PC-9 (cell line): ENCODE measurements at regions not wholly inside any gene's neighbourhood (a gene's known extent, or its start where the extent isn't known, plus 50 kb on each side); places are given as distances from the start of the nearest gene placed in this dataset.

Source experiments
- BruUV-seq: library from RNA; stranded (reverse); fragments of 400-500 nt; replicated peaks from 2 replicates; lab custom pipeline; 2021; lab: Mats Ljungman, UMichigan
- CTCF ChIA-PET: fragments of 300-600 bp; sonication (Branson Sonifier 250); formaldehyde crosslinking; loops from one replicate; lab custom pipeline; 2022; ENCODE audit warnings: antibody characterized with exemption; lab: Charles Lee
- POLR2A ChIA-PET: fragments of 300-600 bp; sonication (Branson Sonifier 250); formaldehyde crosslinking; loops from one replicate; lab custom pipeline; 2022; ENCODE audit warnings: antibody characterized with exemption; ENCODE audit not compliant: unreplicated experiment; lab: Charles Lee
- DNase-seq, 2 experiments: peaks; one replicate each; pipeline versions ENCODE4 v3.0.0 to v3.0.0-alpha.2; 2015 to 2022; ENCODE audit warnings: mixed read lengths in 1 of 2
- H2AFZ ChIP-seq: fragments of 200-600 bp; sonication (generic); 2 replicates; pipeline ENCODE4 v1.8.1; 2017; ENCODE audit warnings: antibody characterized with exemption
- H3F3A ChIP-seq: fragments of 200-600 bp; sonication (generic); 2 replicates; pipeline ENCODE4 v1.8.1; 2017; ENCODE audit warnings: antibody characterized with exemption, mild to moderate bottlenecking, low read depth; ENCODE audit not compliant: insufficient read depth
- H3K27ac ChIP-seq: fragments of 200-600 bp; sonication (generic); 2 replicates; pipeline ENCODE4 v1.6.1; 2016; ENCODE audit warnings: mixed run types
- H3K27me3 ChIP-seq: fragments of 200-600 bp; sonication (generic); 2 replicates; pipeline ENCODE4 v1.6.1; 2016; ENCODE audit warnings: low read depth, mixed run types; ENCODE audit not compliant: insufficient read depth
- H3K36me3 ChIP-seq: fragments of 200-600 bp; sonication (generic); 2 replicates; pipeline ENCODE4 v1.6.1; 2016; ENCODE audit warnings: low read depth, mixed run types
- H3K4me1 ChIP-seq: fragments of 200-600 bp; sonication (generic); replicated peaks from 2 replicates; pipeline ENCODE4 v1.6.1; 2016; ENCODE audit warnings: mixed run types; ENCODE audit not compliant: insufficient read depth
- H3K4me2 ChIP-seq: fragments of 200-600 bp; sonication (generic); 2 replicates; pipeline ENCODE4 v1.6.1; 2017; ENCODE audit warnings: mixed run types
- H3K4me3 ChIP-seq: fragments of 200-600 bp; sonication (generic); 2 replicates; pipeline ENCODE4 v1.6.1; 2016; ENCODE audit warnings: mixed run types
- H3K79me2 ChIP-seq: fragments of 200-600 bp; sonication (generic); 2 replicates; pipeline ENCODE4 v1.6.1; 2017; ENCODE audit warnings: low read depth, mixed run types
- H3K9me2 ChIP-seq: fragments of 200-600 bp; sonication (generic); 2 replicates; pipeline ENCODE4 v1.8.1; 2017; ENCODE audit warnings: mild to moderate bottlenecking; ENCODE audit not compliant: insufficient read depth
- H3K9me3 ChIP-seq: fragments of 200-600 bp; sonication (generic); 2 replicates; pipeline ENCODE4 v1.8.1; 2016; ENCODE audit warnings: low read depth; ENCODE audit not compliant: insufficient read depth
- H4K20me1 ChIP-seq: fragments of 200-600 bp; sonication (generic); 2 replicates; pipeline ENCODE4 v1.8.1; 2017; ENCODE audit not compliant: insufficient read depth
- CTCF ChIP-seq: fragments of 200-600 bp; sonication (generic); conservative IDR thresholded peaks from 2 replicates; pipeline ENCODE4 v1.6.1; 2017; ENCODE audit warnings: mixed run types, antibody characterized with exemption, mild to moderate bottlenecking, moderate library complexity
- EZH2 ChIP-seq: fragments of 200-600 bp; sonication (generic); IDR thresholded peaks from 2 replicates; pipeline ENCODE4 v1.8.0; 2017; ENCODE audit warnings: antibody characterized with exemption, low read depth
- intact Hi-C: fragments of 100-400 bp; cut with micrococcal nuclease; formaldehyde crosslinking; loops from one replicate; pipeline ENCODE4 v1.10.0; 2022; ENCODE audit not compliant: unreplicated experiment

GRCh38 chr22:27164781-27165503, 507.6 kb downstream of the MIAT start:
- TF ChIP-seq CTCF (no peak), EZH2 (no peak)
- H4K20me1 ChIP-seq: no peaks in the 10 kb centered on the region
- no peak overlapping the region for H3K4me3 ChIP-seq
- H3K36me3 ChIP-seq: no peaks in the 10 kb centered on the region
- no peaks in the 10 kb centered on the region for H3K4me1 ChIP-seq
- no peaks in the 10 kb centered on the region for H3K79me2 ChIP-seq
- H3K9me2 ChIP-seq: no peaks in the 10 kb centered on the region
- intact Hi-C loops: no loop called here
- CTCF ChIA-PET: no interaction called here
- H3F3A ChIP-seq: no peaks in the 10 kb centered on the region
- POLR2A ChIA-PET: no interaction called here
- H3K27ac ChIP-seq: no peak overlapping the region
- no peaks in the 10 kb centered on the region for H3K9me3 ChIP-seq
- no peak overlapping the region for H3K4me2 ChIP-seq
- H3K27me3 ChIP-seq: no peaks in the 10 kb centered on the region
- no peak overlapping the region for H2AFZ ChIP-seq
- no TSS peak for BruUV-seq
- DNase-seq: no peak

GRCh38 chr22:27168681-27169080, 511.3 kb downstream of the MIAT start:
- no TSS peak for BruUV-seq
- Histone ChIP-seq H2AFZ (no peak overlapping the region), H3K4me2 (no peak overlapping the region), H3K9me2 (no peaks in the 10 kb centered on the region), H3F3A (no peaks in the 10 kb centered on the region), H3K4me3 (no peak overlapping the region), H4K20me1 (no peaks in the 10 kb centered on the region), H3K27me3 (no peaks in the 10 kb centered on the region), H3K9me3 (no peaks in the 10 kb centered on the region), H3K36me3 (no peaks in the 10 kb centered on the region), H3K4me1 (no peaks in the 10 kb centered on the region), H3K27ac (no peak overlapping the region), H3K79me2 (no peaks in the 10 kb centered on the region)
- DNase-seq: no peak
- intact Hi-C loops: no loop called here
- CTCF ChIA-PET: no interaction called here
- POLR2A ChIA-PET: no interaction called here
- TF ChIP-seq CTCF: no peak
- TF ChIP-seq EZH2: no peak

GRCh38 chr22:27170491-27170890, 513.1 kb downstream of the MIAT start:
- peak in 1 of 2 experiments; percentile 3 for DNase-seq
- POLR2A ChIA-PET: no interaction called here

More at GRCh38 chr22:27170491-27170890, 513.1 kb downstream of the MIAT start:
- no peak for TF ChIP-seq CTCF
- no peak for TF ChIP-seq EZH2
- Histone ChIP-seq H3K4me1 (no peaks in the 10 kb centered on the region), H3K79me2 (no peaks in the 10 kb centered on the region), H3K27ac (no peak overlapping the region), H4K20me1 (no peaks in the 10 kb centered on the region), H3F3A (no peaks in the 10 kb centered on the region), H3K27me3 (no peaks in the 10 kb centered on the region), H3K9me2 (no peaks in the 10 kb centered on the region), H2AFZ (no peak overlapping the region), H3K4me3 (no peak overlapping the region), H3K4me2 (no peak overlapping the region), H3K36me3 (no peaks in the 10 kb centered on the region), H3K9me3 (no peaks in the 10 kb centered on the region)
- no TSS peak for BruUV-seq
- CTCF ChIA-PET: no interaction called here
- intact Hi-C loops: no loop called here
